ENCODE measurements at regions not wholly inside any gene's neighbourhood (a gene's known extent, or its start where the extent isn't known, plus 50 kb on each side); places are given as distances from the start of the nearest gene placed in this dataset.
A peak's percentile ranks its signal among the peaks of the same experiment; 100 is the strongest.
"Not testable (repeated sequence)": the region's sequence is repeated elsewhere in the genome, so short reads cannot be mapped to it uniquely, and the experiment has no call there.

DNA sequence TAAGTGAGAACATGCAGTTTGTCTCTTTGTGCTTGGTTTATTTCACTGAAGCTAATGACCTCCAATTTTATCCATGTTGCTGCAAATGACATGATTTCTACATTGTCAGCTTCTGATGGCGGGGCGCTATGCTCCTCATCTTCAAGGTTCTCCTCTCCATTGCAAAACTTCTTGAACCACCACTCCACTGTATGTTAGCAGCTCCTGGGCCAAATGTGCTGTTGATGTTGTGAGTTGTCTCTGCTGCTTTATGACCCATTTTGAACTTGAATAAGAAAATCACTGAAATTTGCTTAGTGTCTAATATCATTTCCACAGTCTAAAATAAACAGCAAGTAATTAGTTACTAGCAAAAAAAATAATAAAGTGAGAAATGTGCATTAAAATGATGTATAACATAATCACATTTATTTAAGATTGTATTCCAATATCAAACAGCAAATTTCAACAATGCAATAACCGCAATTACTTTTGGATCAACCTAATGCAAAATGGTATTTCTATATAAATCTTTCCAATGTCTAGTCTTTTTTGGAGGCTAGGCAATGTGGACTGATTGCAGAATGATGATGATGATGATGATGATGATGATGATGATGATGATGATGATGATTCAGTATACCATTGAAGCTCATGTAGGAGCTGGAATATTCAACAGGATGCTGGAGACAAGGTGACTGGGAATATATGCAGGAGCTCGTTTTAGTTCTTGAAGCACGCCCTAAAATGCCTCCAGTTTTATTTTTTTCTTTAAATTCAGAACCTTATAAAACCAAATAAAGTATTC lies 304.9 kb upstream of the KYNU start:
- WGBS (ENCODE audit: insufficient coverage), result no CpG with 5 or more reads among the region's 5 CpGs
- no peak for DNase-seq
- Histone ChIP-seq H3K27ac (ENCODE audit: insufficient read depth in 1 of 2, low read depth in 1 of 2, low read length in 2 of 2, poor library complexity in 1 of 2, severe bottlenecking in 2 of 2) (no peak overlapping the region), H3K4me3 (ENCODE audit: control insufficient read depth in 1 of 7, extremely low read depth in 1 of 7, insufficient read depth in 4 of 7, low read depth in 2 of 7, low read length in 6 of 7) (no peak overlapping the region), H3K9me3 (ENCODE audit: control extremely low read depth in 1 of 5, control insufficient read depth in 4 of 5, insufficient read depth in 2 of 5, low read depth in 1 of 5, low read length in 4 of 5) (no peaks in the 10 kb centered on the region), H3K27me3 (replicated peaks in 2 of 5; ENCODE audit: control insufficient read depth in 4 of 5, insufficient read depth in 5 of 5, low read length in 4 of 5) (peaks cover 0 to 2% (median 0%) of the 10 kb centered on the region in 5 experiments), H3K36me3 (ENCODE audit: control insufficient read depth in 4 of 4, insufficient read depth in 4 of 4, low read length in 3 of 4) (no peaks in the 10 kb centered on the region), H3K4me1 (ENCODE audit: control extremely low read depth in 1 of 4, control insufficient read depth in 4 of 4, insufficient read depth in 4 of 4, low read length in 3 of 4) (no peaks in the 10 kb centered on the region)
- ChIA-PET POLR2A (no interaction called here), CTCF (no interaction called here)

GRCh38 chr2:142571934-142572333 lies 305.5 kb upstream of the KYNU start:
- peaks cover 0 to 2% (median 0%) of the 10 kb centered on the region in 5 experiments for H3K27me3 ChIP-seq (replicated peaks in 2 of 5; ENCODE audit: control insufficient read depth in 4 of 5, insufficient read depth in 5 of 5, low read length in 4 of 5)
- no peak overlapping the region for H3K4me3 ChIP-seq (ENCODE audit: control insufficient read depth in 1 of 7, extremely low read depth in 1 of 7, insufficient read depth in 4 of 7, low read depth in 2 of 7, low read length in 6 of 7)
- no peak for DNase-seq
- no peaks in the 10 kb centered on the region for H3K4me1 ChIP-seq (ENCODE audit: control extremely low read depth in 1 of 4, control insufficient read depth in 4 of 4, insufficient read depth in 4 of 4, low read length in 3 of 4)
- no peaks in the 10 kb centered on the region for H3K9me3 ChIP-seq (ENCODE audit: control extremely low read depth in 1 of 5, control insufficient read depth in 4 of 5, insufficient read depth in 2 of 5, low read depth in 1 of 5, low read length in 4 of 5)
- WGBS (ENCODE audit: insufficient coverage), result 97% methylated on average over 2 of the region's 4 CpGs
- H3K36me3 ChIP-seq (ENCODE audit: control insufficient read depth in 4 of 4, insufficient read depth in 4 of 4, low read length in 3 of 4), result no peaks in the 10 kb centered on the region
- no peak overlapping the region for H3K27ac ChIP-seq (ENCODE audit: insufficient read depth in 1 of 2, low read depth in 1 of 2, low read length in 2 of 2, poor library complexity in 1 of 2, severe bottlenecking in 2 of 2)
- POLR2A ChIA-PET, result no interaction called here
- CTCF ChIA-PET, result no interaction called here

DNA sequence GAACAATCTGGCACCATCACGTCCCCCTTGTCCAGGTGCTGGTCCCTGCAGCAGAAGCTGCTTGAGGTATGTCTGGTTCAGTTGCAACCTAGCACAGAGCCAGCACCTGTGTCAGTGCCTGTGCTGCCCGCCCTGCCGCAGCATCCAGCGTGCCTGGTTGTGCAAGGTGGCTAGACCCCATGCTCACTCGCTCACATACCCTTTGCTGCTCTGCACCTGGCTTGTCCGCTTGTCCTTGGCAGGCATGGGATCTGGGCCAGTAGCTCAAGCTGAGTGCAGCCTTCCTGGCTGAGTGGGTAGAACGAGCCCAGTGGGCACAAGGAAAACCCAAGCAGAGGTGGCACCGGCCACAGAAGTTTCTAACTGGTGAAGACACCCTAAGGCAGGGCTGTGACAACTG lies 314.6 kb upstream of the KYNU start:
- no peak for DNase-seq
- H3K9me3 ChIP-seq (ENCODE audit: control extremely low read depth in 1 of 5, control insufficient read depth in 4 of 5, insufficient read depth in 2 of 5, low read depth in 1 of 5, low read length in 4 of 5), result peaks cover 0 to 7% (median 4%) of the 10 kb centered on the region in 5 experiments
- no peaks in the 10 kb centered on the region for H3K4me1 ChIP-seq (ENCODE audit: control extremely low read depth in 1 of 4, control insufficient read depth in 4 of 4, insufficient read depth in 4 of 4, low read length in 3 of 4)
- no peaks in the 10 kb centered on the region for H3K27me3 ChIP-seq (replicated peaks in 2 of 5; ENCODE audit: control insufficient read depth in 4 of 5, insufficient read depth in 5 of 5, low read length in 4 of 5)
- H3K27ac ChIP-seq (ENCODE audit: insufficient read depth in 1 of 2, low read depth in 1 of 2, low read length in 2 of 2, poor library complexity in 1 of 2, severe bottlenecking in 2 of 2), result no peak overlapping the region
- no peak overlapping the region for H3K4me3 ChIP-seq (ENCODE audit: control insufficient read depth in 1 of 7, extremely low read depth in 1 of 7, insufficient read depth in 4 of 7, low read depth in 2 of 7, low read length in 6 of 7)
- WGBS (ENCODE audit: insufficient coverage), result 98% methylated on average over 8 of the region's 8 CpGs
- H3K36me3 ChIP-seq (ENCODE audit: control insufficient read depth in 4 of 4, insufficient read depth in 4 of 4, low read length in 3 of 4), result no peaks in the 10 kb centered on the region
- POLR2A ChIA-PET, result no interaction called here
- CTCF ChIA-PET, result interaction anchor here (1.5 kb wide), 1 partner anchor 11 kb away, joined by 5 read pairs; no protein-coding TSS in a partner anchor

DNA sequence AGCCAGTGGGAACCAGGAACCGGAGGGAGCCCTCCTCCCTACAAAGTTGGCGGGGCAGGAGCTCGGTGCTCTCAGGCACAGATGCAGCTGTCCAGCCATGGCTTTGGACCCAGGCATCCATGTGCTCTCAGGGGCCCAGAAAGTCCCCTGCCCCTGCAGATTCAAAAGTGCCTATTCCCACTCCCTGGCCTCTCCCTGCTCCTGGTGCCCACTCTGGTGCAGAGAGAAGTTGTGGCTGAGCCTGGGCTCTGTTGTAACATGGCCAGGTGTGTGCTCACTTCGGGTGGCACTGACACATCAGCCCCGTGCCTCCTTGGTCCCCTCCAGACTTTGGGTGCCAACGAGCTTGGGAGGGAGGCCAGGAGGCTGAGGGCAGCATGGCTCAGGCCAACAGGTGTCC lies 315.8 kb upstream of the KYNU start:
- Histone ChIP-seq H3K4me3 (ENCODE audit: control insufficient read depth in 1 of 7, extremely low read depth in 1 of 7, insufficient read depth in 4 of 7, low read depth in 2 of 7, low read length in 6 of 7) (no peak overlapping the region), H3K9me3 (ENCODE audit: control extremely low read depth in 1 of 5, control insufficient read depth in 4 of 5, insufficient read depth in 2 of 5, low read depth in 1 of 5, low read length in 4 of 5) (peaks cover 0 to 7% (median 4%) of the 10 kb centered on the region in 5 experiments), H3K27ac (ENCODE audit: insufficient read depth in 1 of 2, low read depth in 1 of 2, low read length in 2 of 2, poor library complexity in 1 of 2, severe bottlenecking in 2 of 2) (no peak overlapping the region), H3K36me3 (ENCODE audit: control insufficient read depth in 4 of 4, insufficient read depth in 4 of 4, low read length in 3 of 4) (no peaks in the 10 kb centered on the region), H3K27me3 (replicated peaks in 2 of 5; ENCODE audit: control insufficient read depth in 4 of 5, insufficient read depth in 5 of 5, low read length in 4 of 5) (no peaks in the 10 kb centered on the region), H3K4me1 (ENCODE audit: control extremely low read depth in 1 of 4, control insufficient read depth in 4 of 4, insufficient read depth in 4 of 4, low read length in 3 of 4) (peaks cover 0 to 8% (median 0%) of the 10 kb centered on the region in 4 experiments)
- ChIA-PET POLR2A (no interaction called here), CTCF (interaction anchor here (1.5 kb wide), 1 partner anchor 10 kb away, joined by 5 read pairs; no protein-coding TSS in a partner anchor)
- no peak for DNase-seq
- WGBS (ENCODE audit: insufficient coverage), result 99% methylated on average over 6 of the region's 6 CpGs

GRCh38 chr2:142557391-142557790 lies 320.1 kb upstream of the KYNU start:
- Histone ChIP-seq H3K36me3 (ENCODE audit: control insufficient read depth in 4 of 4, insufficient read depth in 4 of 4, low read length in 3 of 4) (no peaks in the 10 kb centered on the region), H3K4me1 (ENCODE audit: control extremely low read depth in 1 of 4, control insufficient read depth in 4 of 4, insufficient read depth in 4 of 4, low read length in 3 of 4) (peaks cover 0 to 8% (median 0%) of the 10 kb centered on the region in 4 experiments), H3K27me3 (replicated peaks in 2 of 5; ENCODE audit: control insufficient read depth in 4 of 5, insufficient read depth in 5 of 5, low read length in 4 of 5) (peaks cover 0 to 2% (median 0%) of the 10 kb centered on the region in 5 experiments), H3K27ac (ENCODE audit: insufficient read depth in 1 of 2, low read depth in 1 of 2, low read length in 2 of 2, poor library complexity in 1 of 2, severe bottlenecking in 2 of 2) (no peak overlapping the region), H3K4me3 (ENCODE audit: control insufficient read depth in 1 of 7, extremely low read depth in 1 of 7, insufficient read depth in 4 of 7, low read depth in 2 of 7, low read length in 6 of 7) (no peak overlapping the region), H3K9me3 (ENCODE audit: control extremely low read depth in 1 of 5, control insufficient read depth in 4 of 5, insufficient read depth in 2 of 5, low read depth in 1 of 5, low read length in 4 of 5) (peaks cover 0 to 4% (median 0%) of the 10 kb centered on the region in 5 experiments)
- no CpG with 5 or more reads among the region's 1 CpG for WGBS (ENCODE audit: insufficient coverage)
- POLR2A ChIA-PET, result no interaction called here
- DNase-seq, result peak in 2 of 3 donors; percentile 21 to 24
- CTCF ChIA-PET, result no interaction called here

DNA sequence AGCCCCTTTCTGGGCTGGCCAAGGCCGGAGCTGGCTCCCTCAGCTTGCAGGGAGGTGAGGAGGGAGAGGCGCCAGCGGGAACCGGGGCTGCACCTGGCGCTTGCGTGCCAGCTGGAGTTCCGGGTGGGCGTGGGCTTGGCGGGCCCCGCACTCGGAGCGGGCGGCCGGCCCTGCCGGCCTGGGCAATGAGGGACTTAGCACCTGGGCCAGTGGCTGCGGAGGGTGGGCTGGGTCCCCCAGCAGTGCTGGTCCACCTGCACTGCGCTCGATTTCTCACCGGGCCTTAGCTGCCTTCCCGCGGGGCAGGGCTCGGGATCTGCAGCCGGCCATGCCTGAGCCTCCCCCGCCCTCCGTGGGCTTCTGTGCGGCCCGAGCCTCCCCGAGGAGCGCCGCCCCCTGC lies 331.5 kb upstream of the KYNU start:
- DNase-seq; H3K27ac ChIP-seq (ENCODE audit: insufficient read depth in 1 of 2, low read depth in 1 of 2, low read length in 2 of 2, poor library complexity in 1 of 2, severe bottlenecking in 2 of 2); H3K9me3 ChIP-seq (ENCODE audit: control extremely low read depth in 1 of 5, control insufficient read depth in 4 of 5, insufficient read depth in 2 of 5, low read depth in 1 of 5, low read length in 4 of 5); H3K4me1 ChIP-seq (ENCODE audit: control extremely low read depth in 1 of 4, control insufficient read depth in 4 of 4, insufficient read depth in 4 of 4, low read length in 3 of 4); CTCF ChIA-PET; POLR2A ChIA-PET; H3K36me3 ChIP-seq (ENCODE audit: control insufficient read depth in 4 of 4, insufficient read depth in 4 of 4, low read length in 3 of 4); H3K4me3 ChIP-seq (ENCODE audit: control insufficient read depth in 1 of 7, extremely low read depth in 1 of 7, insufficient read depth in 4 of 7, low read depth in 2 of 7, low read length in 6 of 7); H3K27me3 ChIP-seq (replicated peaks in 2 of 5; ENCODE audit: control insufficient read depth in 4 of 5, insufficient read depth in 5 of 5, low read length in 4 of 5): not testable (repeated sequence)
- WGBS (ENCODE audit: insufficient coverage), result 96% methylated on average over 27 of the region's 30 CpGs

DNA sequence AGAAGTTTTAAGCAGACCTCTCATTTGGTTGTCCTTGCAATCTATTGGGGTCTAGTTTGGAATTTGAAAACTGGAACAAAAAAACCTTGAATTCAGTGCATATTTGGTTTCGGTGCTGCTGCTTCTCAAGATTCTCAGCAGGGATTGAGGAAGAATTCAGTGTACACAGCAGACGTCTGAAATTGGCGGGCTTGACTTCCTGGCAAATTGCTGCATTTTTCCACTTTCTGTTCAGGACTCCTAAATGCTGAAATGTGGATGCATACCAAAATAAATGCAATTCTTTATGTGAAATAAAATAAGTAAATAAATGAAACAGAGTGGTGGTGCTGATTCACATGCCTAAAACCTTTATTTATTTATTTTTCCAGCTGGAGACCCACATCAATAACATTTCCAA lies 332.4 kb upstream of the KYNU start:
- H3K9me3 ChIP-seq (ENCODE audit: control extremely low read depth in 1 of 5, control insufficient read depth in 4 of 5, insufficient read depth in 2 of 5, low read depth in 1 of 5, low read length in 4 of 5), result peaks cover 0 to 3% (median 0%) of the 10 kb centered on the region in 5 experiments
- POLR2A ChIA-PET, result no interaction called here
- H3K36me3 ChIP-seq (ENCODE audit: control insufficient read depth in 4 of 4, insufficient read depth in 4 of 4, low read length in 3 of 4), result no peaks in the 10 kb centered on the region
- 67% methylated on average over 3 of the region's 3 CpGs for WGBS (ENCODE audit: insufficient coverage)
- H3K4me1 ChIP-seq (ENCODE audit: control extremely low read depth in 1 of 4, control insufficient read depth in 4 of 4, insufficient read depth in 4 of 4, low read length in 3 of 4), result no peaks in the 10 kb centered on the region
- DNase-seq, result no peak
- no peak overlapping the region for H3K4me3 ChIP-seq (ENCODE audit: control insufficient read depth in 1 of 7, extremely low read depth in 1 of 7, insufficient read depth in 4 of 7, low read depth in 2 of 7, low read length in 6 of 7)
- H3K27me3 ChIP-seq (replicated peaks in 2 of 5; ENCODE audit: control insufficient read depth in 4 of 5, insufficient read depth in 5 of 5, low read length in 4 of 5), result no peaks in the 10 kb centered on the region
- CTCF ChIA-PET, result no interaction called here
- no peak overlapping the region for H3K27ac ChIP-seq (ENCODE audit: insufficient read depth in 1 of 2, low read depth in 1 of 2, low read length in 2 of 2, poor library complexity in 1 of 2, severe bottlenecking in 2 of 2)
